ES-I3 (cell line): ENCODE measurements at regions not wholly inside any gene's neighbourhood (a gene's known extent, or its start where the extent isn't known, plus 50 kb on each side); places are given as distances from the start of the nearest gene placed in this dataset.
"Not testable (repeated sequence)": the region's sequence is repeated elsewhere in the genome, so short reads cannot be mapped to it uniquely, and the experiment has no call there.

Experiments
- H3K36me3 ChIP-seq: 2 replicates; pipeline ENCODE4 v1.6.1; 2013; ENCODE audit warnings: mild to moderate bottlenecking, low read length, control low read depth, moderate library complexity; ENCODE audit not compliant: insufficient read depth
- H3K4me1 ChIP-seq: 2 replicates; pipeline ENCODE4 v1.6.1; 2013; ENCODE audit warnings: mild to moderate bottlenecking, control low read depth, low read length; ENCODE audit not compliant: insufficient read depth
- H3K9ac ChIP-seq: 2 replicates; pipeline ENCODE4 v1.6.1; 2013; ENCODE audit warnings: low read depth, mild to moderate bottlenecking, low read length, moderate library complexity
- H3K9me3 ChIP-seq: 2 replicates; pipeline ENCODE4 v1.6.1; 2013; ENCODE audit warnings: mild to moderate bottlenecking, low read length, moderate library complexity; ENCODE audit not compliant: control insufficient read depth, insufficient read depth

GRCh38 chr13:68715651-68716050 is 1392.0 kb upstream of the ATXN8OS start:
- Histone ChIP-seq H3K36me3 (no peaks in the 10 kb centered on the region), H3K4me1 (peaks cover 37% of the 10 kb centered on the region), H3K9me3 (no peaks in the 10 kb centered on the region; the same call in 1 of the 2 replicates), H3K9ac (no peak overlapping the region)

GRCh38 chr13:68714292-68714691 is 1393.3 kb upstream of the ATXN8OS start:
- H3K9ac ChIP-seq, result no peak overlapping the region

GRCh38 chr13:68713394-68713793 is 1394.2 kb upstream of the ATXN8OS start:
- H3K4me1 ChIP-seq, result peaks cover 37% of the 10 kb centered on the region
- H3K36me3 ChIP-seq, result no peaks in the 10 kb centered on the region
- H3K9ac ChIP-seq, result no peak overlapping the region
- no peaks in the 10 kb centered on the region for H3K9me3 ChIP-seq

More at GRCh38 chr13:68714292-68714691, 1393.3 kb upstream of the ATXN8OS start:
- no peaks in the 10 kb centered on the region for H3K36me3 ChIP-seq
- H3K4me1 ChIP-seq, result peaks cover 37% of the 10 kb centered on the region
- no peaks in the 10 kb centered on the region for H3K9me3 ChIP-seq

- peaks cover 26% of the 10 kb centered on the region for H3K4me1 ChIP-seq
Observed at GRCh38 chr13:68708336-68708908, 1399.2 kb upstream of the ATXN8OS start.

GRCh38 chr13:68706044-68706443 is 1401.6 kb upstream of the ATXN8OS start:
- H3K9me3 ChIP-seq, H3K36me3 ChIP-seq, H3K4me1 ChIP-seq, H3K9ac ChIP-seq: not testable (repeated sequence)

More at GRCh38 chr13:68708336-68708908, 1399.2 kb upstream of the ATXN8OS start:
- no peaks in the 10 kb centered on the region for H3K9me3 ChIP-seq
- no peak overlapping the region for H3K9ac ChIP-seq
- H3K36me3 ChIP-seq, result no peaks in the 10 kb centered on the region

- Histone ChIP-seq H3K36me3 (no peaks in the 10 kb centered on the region), H3K9me3 (no peaks in the 10 kb centered on the region), H3K9ac (no peak overlapping the region), H3K4me1 (no peaks in the 10 kb centered on the region)
Observed at GRCh38 chr13:68697551-68697950, 1410.1 kb upstream of the ATXN8OS start.

GRCh38 chr13:68696907-68697306 is 1410.7 kb upstream of the ATXN8OS start:
- no peak overlapping the region for H3K9ac ChIP-seq
- no peaks in the 10 kb centered on the region for H3K9me3 ChIP-seq
- H3K4me1 ChIP-seq, result no peaks in the 10 kb centered on the region
- H3K36me3 ChIP-seq, result no peaks in the 10 kb centered on the region

- Histone ChIP-seq H3K36me3 (no peaks in the 10 kb centered on the region), H3K9ac (no peak overlapping the region), H3K4me1 (no peaks in the 10 kb centered on the region), H3K9me3 (no peaks in the 10 kb centered on the region)
Observed at GRCh38 chr13:68692049-68692448, 1415.6 kb upstream of the ATXN8OS start.

- no peak overlapping the region for H3K9ac ChIP-seq
- no peaks in the 10 kb centered on the region for H3K9me3 ChIP-seq
- H3K36me3 ChIP-seq, result no peaks in the 10 kb centered on the region
- H3K4me1 ChIP-seq, result no peaks in the 10 kb centered on the region
Observed at GRCh38 chr13:68690567-68690966, 1417.1 kb upstream of the ATXN8OS start.

GRCh38 chr13:68676513-68677115 is 1431.0 kb upstream of the ATXN8OS start:
- Histone ChIP-seq H3K9ac (no peak overlapping the region), H3K9me3 (no peaks in the 10 kb centered on the region), H3K36me3 (no peaks in the 10 kb centered on the region), H3K4me1 (no peaks in the 10 kb centered on the region)

GRCh38 chr13:68675209-68675608 is 1432.4 kb upstream of the ATXN8OS start:
- Histone ChIP-seq H3K9ac (no peak overlapping the region), H3K4me1 (no peaks in the 10 kb centered on the region), H3K9me3 (no peaks in the 10 kb centered on the region)

GRCh38 chr13:68667863-68668262 is 1437.7 kb upstream of the PCDH9 start:
- Histone ChIP-seq H3K4me1 (no peaks in the 10 kb centered on the region), H3K9ac (no peak overlapping the region), H3K9me3 (no peaks in the 10 kb centered on the region), H3K36me3 (no peaks in the 10 kb centered on the region)

More at GRCh38 chr13:68675209-68675608, 1432.4 kb upstream of the ATXN8OS start:
- H3K36me3 ChIP-seq, result no peaks in the 10 kb centered on the region

GRCh38 chr13:68666774-68667397 is 1436.8 kb upstream of the PCDH9 start:
- H3K9me3 ChIP-seq, result no peaks in the 10 kb centered on the region
- no peak overlapping the region for H3K9ac ChIP-seq
- no peaks in the 10 kb centered on the region for H3K4me1 ChIP-seq
- H3K36me3 ChIP-seq, result no peaks in the 10 kb centered on the region

GRCh38 chr13:68645814-68646213 is 1415.7 kb upstream of the PCDH9 start:
- H3K36me3 ChIP-seq, result no peaks in the 10 kb centered on the region
- H3K9ac ChIP-seq, result no peak overlapping the region
- H3K9me3 ChIP-seq, result no peaks in the 10 kb centered on the region
- H3K4me1 ChIP-seq, result no peaks in the 10 kb centered on the region

- no peak overlapping the region for H3K9ac ChIP-seq
- H3K36me3 ChIP-seq, result no peaks in the 10 kb centered on the region
- H3K4me1 ChIP-seq, result no peaks in the 10 kb centered on the region
- no peaks in the 10 kb centered on the region for H3K9me3 ChIP-seq
Observed at GRCh38 chr13:68644611-68645010, 1414.5 kb upstream of the PCDH9 start.
